Tibial artery (tissue), 4 donors: ENCODE measurements at regions not wholly inside any gene's neighbourhood (a gene's known extent, or its start where the extent isn't known, plus 50 kb on each side); places are given as distances from the start of the nearest gene placed in this dataset.

Source experiments
- DNase-seq, 2 donors: peaks; one replicate each; pipeline ENCODE4 v3.0.0-alpha.2; 2019
- H3K27ac ChIP-seq, 2 donors: fragments of 200-600 bp; sonication (generic) in 1 of 2; 1 replicate in 1 of 2; 2 replicates in 1 of 2; pipeline ENCODE4 v1.5.1; 2018 to 2019; ENCODE audit warnings: mild to moderate bottlenecking in 1 of 2
- H3K27me3 ChIP-seq, 2 donors: fragments of 200-600 bp; sonication (generic) in 1 of 2; one replicate each; pipeline versions ENCODE4 v1.5.1 to v1.6.0; 2016 to 2019
- H3K36me3 ChIP-seq, 3 donors: fragments of 200-600 bp; sonication (generic) in 2 of 3; one replicate each; pipeline ENCODE4 v1.5.1; 2016 to 2019; ENCODE audit warnings: mild to moderate bottlenecking in 2 of 3
- H3K4me1 ChIP-seq, 4 donors: fragments of 200-600 bp; sonication (generic) in 2 of 4; 1 replicate in 3 of 4; 2 replicates in 1 of 4; pipeline ENCODE4 v1.5.1; 2016 to 2019
- H3K4me3 ChIP-seq, 2 donors: fragments of 200-600 bp; sonication (generic) in 1 of 2; 1 replicate in 1 of 2; 2 replicates in 1 of 2; pipeline ENCODE4 v1.5.1; 2018 to 2019; ENCODE audit warnings: mild to moderate bottlenecking in 2 of 2
- H3K9me3 ChIP-seq, 3 donors: fragments of 200-600 bp; sonication (generic) in 1 of 3; one replicate each; pipeline ENCODE4 v1.5.1; 2016 to 2019
- CTCF ChIP-seq, 2 experiments: fragments of 200-600 bp in 1 of 2; fragments of 450-650 bp in 1 of 2; IDR thresholded peaks; one replicate each; pipeline ENCODE4 v1.5.1; 2017 to 2019; ENCODE audit warnings: antibody characterized with exemption in 2 of 2, mild to moderate bottlenecking in 1 of 2, moderate library complexity in 1 of 2
- intact Hi-C: fragments of 100-400 bp; cut with DNase I; formaldehyde crosslinking; loops from one replicate; pipeline ENCODE4 v1.15.0; 2023; ENCODE audit warnings: low total_unique reads

- DNase-seq: no peak
- no peak for TF ChIP-seq CTCF (IDR thresholded peaks at IDR 0.05)
These were observed 461.4 kb downstream of the NAF1 start for GRCh38 chr4:162705130-162705803.

GRCh38 chr4:162700815-162701361 is 465.8 kb downstream of the NAF1 start:
- no peaks in the 10 kb centered on the region for H3K27me3 ChIP-seq
- no peak overlapping the region for H3K27ac ChIP-seq
- H3K4me3 ChIP-seq: no peak overlapping the region
- H3K36me3 ChIP-seq: no peaks in the 10 kb centered on the region
- no peak for DNase-seq
- TF ChIP-seq CTCF (IDR thresholded peaks at IDR 0.05): no peak
- H3K4me1 ChIP-seq: peaks cover 0 to 9% (median 0%) of the 10 kb centered on the region in 4 donors
- intact Hi-C loops: no loop called here
- H3K9me3 ChIP-seq: no peaks in the 10 kb centered on the region

More at GRCh38 chr4:162705130-162705803, 461.4 kb downstream of the NAF1 start:
- no peaks in the 10 kb centered on the region for H3K9me3 ChIP-seq
- no peak overlapping the region for H3K4me3 ChIP-seq
- H3K27ac ChIP-seq: no peak overlapping the region
- peaks cover 0 to 12% (median 0%) of the 10 kb centered on the region in 4 donors for H3K4me1 ChIP-seq
- H3K36me3 ChIP-seq: no peaks in the 10 kb centered on the region
- intact Hi-C loops: no loop called here
- no peaks in the 10 kb centered on the region for H3K27me3 ChIP-seq

GRCh38 chr4:162700358-162700757 is 466.3 kb downstream of the NAF1 start:
- Histone ChIP-seq H3K4me3 (no peak overlapping the region), H3K27ac (no peak overlapping the region), H3K27me3 (no peaks in the 10 kb centered on the region), H3K36me3 (no peaks in the 10 kb centered on the region), H3K9me3 (peaks cover 0 to under 1% (median 0%) of the 10 kb centered on the region in 3 donors), H3K4me1 (peaks cover 0 to 4% (median 0%) of the 10 kb centered on the region in 4 donors)
- no peak for DNase-seq
- TF ChIP-seq CTCF (IDR thresholded peaks at IDR 0.05): no peak
- intact Hi-C loops: no loop called here

GRCh38 chr4:162699629-162700028 is 467.1 kb downstream of the NAF1 start:
- no peak for DNase-seq
- no peak overlapping the region for H3K4me3 ChIP-seq
- no peaks in the 10 kb centered on the region for H3K36me3 ChIP-seq
- H3K27me3 ChIP-seq: no peaks in the 10 kb centered on the region
- H3K27ac ChIP-seq: no peak overlapping the region
- peaks cover 0 to 6% (median 0%) of the 10 kb centered on the region in 3 donors for H3K9me3 ChIP-seq
- no peaks in the 10 kb centered on the region for H3K4me1 ChIP-seq
- no peak for TF ChIP-seq CTCF (IDR thresholded peaks at IDR 0.05)
- intact Hi-C loops: no loop called here

GRCh38 chr4:162685410-162685809 is 481.3 kb downstream of the NAF1 start:
- Histone ChIP-seq H3K4me3 (no peak overlapping the region), H3K4me1 (no peaks in the 10 kb centered on the region), H3K27me3 (no peaks in the 10 kb centered on the region), H3K9me3 (no peaks in the 10 kb centered on the region), H3K36me3 (no peaks in the 10 kb centered on the region), H3K27ac (no peak overlapping the region)
- no peak for DNase-seq
- no peak for TF ChIP-seq CTCF (IDR thresholded peaks at IDR 0.05)
- intact Hi-C loops: no loop called here
